HuH-7.5 (cell line): ENCODE measurements at regions not wholly inside any gene's neighbourhood (a gene's known extent, or its start where the extent isn't known, plus 50 kb on each side); places are given as distances from the start of the nearest gene placed in this dataset.

ENCODE experiments used
- DNase-seq: peaks from one replicate; pipeline ENCODE4 v3.0.0; 2011; ENCODE audit warnings: low spot score

- no peak for DNase-seq
Observed at GRCh38 chr1:221164029-221164428, 284.8 kb downstream of the HLX start.

- DNase-seq, result no peak
Observed at GRCh38 chr1:221164951-221165838, 286.0 kb downstream of the HLX start.

GRCh38 chr1:221165839-221166500 lies 286.7 kb downstream of the HLX start:
- DNase-seq, result no peak

GRCh38 chr1:221166559-221167318 lies 287.5 kb downstream of the HLX start:
- no peak for DNase-seq

GRCh38 chr1:221169447-221169889 lies 290.2 kb downstream of the HLX start:
- no peak for DNase-seq

GRCh38 chr1:221170171-221170570 lies 290.9 kb downstream of the HLX start:
- no peak for DNase-seq

GRCh38 chr1:221171768-221172167 lies 292.5 kb downstream of the HLX start:
- DNase-seq, result no peak

GRCh38 chr1:221172841-221173240 lies 293.6 kb downstream of the HLX start:
- DNase-seq, result no peak

- DNase-seq, result no peak
Observed at GRCh38 chr1:221174330-221174993, 295.2 kb downstream of the HLX start.

GRCh38 chr1:221175249-221175648 lies 296.0 kb downstream of the HLX start:
- no peak for DNase-seq

GRCh38 chr1:221180704-221181368 lies 301.6 kb downstream of the HLX start:
- no peak for DNase-seq

- no peak for DNase-seq
Observed at GRCh38 chr1:221182791-221183533, 303.7 kb downstream of the HLX start.

- DNase-seq, result no peak
Observed at GRCh38 chr1:221184131-221184794, 305.0 kb downstream of the HLX start.

GRCh38 chr1:221187174-221187573 lies 307.9 kb downstream of the HLX start:
- no peak for DNase-seq

- no peak for DNase-seq
Observed at GRCh38 chr1:221188458-221188857, 309.2 kb downstream of the HLX start.

GRCh38 chr1:221190249-221190648 lies 311.0 kb downstream of the HLX start:
- DNase-seq, result no peak

- DNase-seq, result no peak
Observed at GRCh38 chr1:221192055-221192454, 312.8 kb downstream of the HLX start.

GRCh38 chr1:221200464-221200863 lies 321.2 kb downstream of the HLX start:
- DNase-seq, result no peak

GRCh38 chr1:221201773-221202172 lies 322.5 kb downstream of the HLX start:
- DNase-seq, result no peak
